HEK293 (cell line): ENCODE measurements at regions not wholly inside any gene's neighbourhood (a gene's known extent, or its start where the extent isn't known, plus 50 kb on each side); places are given as distances from the start of the nearest gene placed in this dataset.

ENCODE experiments used
- KLF16 ChIP-seq: fragments of 450-650 bp; formaldehyde crosslinking; IDR thresholded peaks from 2 replicates; pipeline ENCODE4 v1.5.1; 2017; ENCODE audit warnings: missing biosample characterization, missing genetic modification characterization
- ZNF24 ChIP-seq: fragments of 450-650 bp; formaldehyde crosslinking; IDR thresholded peaks from 2 replicates; pipeline ENCODE4 v1.5.1; 2016; ENCODE audit warnings: missing biosample characterization, missing genetic modification characterization
- ZNF292 ChIP-seq: fragments of 450-650 bp; formaldehyde crosslinking; IDR thresholded peaks from 2 replicates; pipeline ENCODE4 v1.5.1; 2016; ENCODE audit warnings: low read depth, missing biosample characterization, missing genetic modification characterization, borderline replicate concordance
- ZNF362 ChIP-seq: fragments of 450-650 bp; formaldehyde crosslinking; IDR thresholded peaks from 2 replicates; pipeline ENCODE4 v1.5.1; 2016; ENCODE audit warnings: missing biosample characterization, missing genetic modification characterization
- TF ChIP-seq, protein P1 (sequence below): fragments of 450-650 bp; formaldehyde crosslinking; IDR thresholded peaks from 2 replicates; pipeline ENCODE4 v1.5.1; 2016; ENCODE audit warnings: missing biosample characterization, missing genetic modification characterization
- TF ChIP-seq, protein P2 (sequence below): fragments of 450-650 bp; formaldehyde crosslinking; IDR thresholded peaks from 2 replicates; pipeline ENCODE4 v1.5.1; 2016; ENCODE audit warnings: missing biosample characterization, missing genetic modification characterization

GRCh38 chr18:61713502-61713901, 179.3 kb downstream of the RNF152 start:
- TF ChIP-seq ZNF24 (tag by site-specific recombination) (no peak), ZNF362 (tag by site-specific recombination) (no peak), KLF16 (no peak), ZNF292 (tag by site-specific recombination) (no peak)
- TF ChIP-seq, protein P1, sequence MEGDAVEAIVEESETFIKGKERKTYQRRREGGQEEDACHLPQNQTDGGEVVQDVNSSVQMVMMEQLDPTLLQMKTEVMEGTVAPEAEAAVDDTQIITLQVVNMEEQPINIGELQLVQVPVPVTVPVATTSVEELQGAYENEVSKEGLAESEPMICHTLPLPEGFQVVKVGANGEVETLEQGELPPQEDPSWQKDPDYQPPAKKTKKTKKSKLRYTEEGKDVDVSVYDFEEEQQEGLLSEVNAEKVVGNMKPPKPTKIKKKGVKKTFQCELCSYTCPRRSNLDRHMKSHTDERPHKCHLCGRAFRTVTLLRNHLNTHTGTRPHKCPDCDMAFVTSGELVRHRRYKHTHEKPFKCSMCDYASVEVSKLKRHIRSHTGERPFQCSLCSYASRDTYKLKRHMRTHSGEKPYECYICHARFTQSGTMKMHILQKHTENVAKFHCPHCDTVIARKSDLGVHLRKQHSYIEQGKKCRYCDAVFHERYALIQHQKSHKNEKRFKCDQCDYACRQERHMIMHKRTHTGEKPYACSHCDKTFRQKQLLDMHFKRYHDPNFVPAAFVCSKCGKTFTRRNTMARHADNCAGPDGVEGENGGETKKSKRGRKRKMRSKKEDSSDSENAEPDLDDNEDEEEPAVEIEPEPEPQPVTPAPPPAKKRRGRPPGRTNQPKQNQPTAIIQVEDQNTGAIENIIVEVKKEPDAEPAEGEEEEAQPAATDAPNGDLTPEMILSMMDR (tag by site-specific recombination): no peak
- TF ChIP-seq, protein P2, sequence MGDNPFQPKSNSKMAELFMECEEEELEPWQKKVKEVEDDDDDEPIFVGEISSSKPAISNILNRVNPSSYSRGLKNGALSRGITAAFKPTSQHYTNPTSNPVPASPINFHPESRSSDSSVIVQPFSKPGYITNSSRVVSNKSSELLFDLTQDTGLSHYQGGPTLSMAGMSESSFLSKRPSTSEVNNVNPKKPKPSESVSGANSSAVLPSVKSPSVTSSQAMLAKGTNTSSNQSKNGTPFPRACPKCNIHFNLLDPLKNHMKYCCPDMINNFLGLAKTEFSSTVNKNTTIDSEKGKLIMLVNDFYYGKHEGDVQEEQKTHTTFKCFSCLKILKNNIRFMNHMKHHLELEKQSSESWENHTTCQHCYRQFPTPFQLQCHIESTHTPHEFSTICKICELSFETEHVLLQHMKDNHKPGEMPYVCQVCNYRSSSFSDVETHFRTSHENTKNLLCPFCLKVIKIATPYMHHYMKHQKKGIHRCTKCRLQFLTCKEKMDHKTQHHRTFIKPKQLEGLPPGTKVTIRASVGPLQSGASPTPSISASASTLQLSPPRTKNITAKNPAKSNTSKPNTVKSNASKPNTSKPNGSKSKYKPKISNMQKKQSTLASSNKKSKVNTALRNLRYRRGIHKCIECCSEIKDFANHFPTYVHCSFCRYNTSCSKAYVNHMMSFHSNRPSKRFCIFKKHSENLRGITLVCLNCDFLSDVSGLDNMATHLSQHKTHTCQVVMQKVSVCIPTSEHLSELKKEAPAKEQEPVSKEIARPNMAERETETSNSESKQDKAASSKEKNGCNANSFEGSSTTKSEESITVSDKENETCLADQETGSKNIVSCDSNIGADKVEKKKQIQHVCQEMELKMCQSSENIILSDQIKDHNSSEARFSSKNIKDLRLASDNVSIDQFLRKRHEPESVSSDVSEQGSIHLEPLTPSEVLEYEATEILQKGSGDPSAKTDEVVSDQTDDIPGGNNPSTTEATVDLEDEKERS (tag by site-specific recombination): no peak
